Cerebellar cortex (tissue), 1 donor: ENCODE measurements at regions not wholly inside any gene's neighbourhood (a gene's known extent, or its start where the extent isn't known, plus 50 kb on each side); places are given as distances from the start of the nearest gene placed in this dataset.
"Not testable (repeated sequence)": the region's sequence is repeated elsewhere in the genome, so short reads cannot be mapped to it uniquely, and the experiment has no call there.

Experiments
- DNase-seq: peaks from one replicate; pipeline ENCODE4 v3.0.0-alpha.2; 2015; ENCODE audit warnings: low spot score

GRCh38 chrX:39476604-39477021 is 621.1 kb downstream of the BCOR start:
- no peak for DNase-seq

GRCh38 chrX:39477031-39477761 is 620.6 kb downstream of the BCOR start:
- DNase-seq, result no peak

- DNase-seq, result no peak
Observed at GRCh38 chrX:39477762-39478120, 620.0 kb downstream of the BCOR start.

GRCh38 chrX:39479856-39480255 is 617.9 kb downstream of the BCOR start:
- no peak for DNase-seq

- no peak for DNase-seq
Observed at GRCh38 chrX:39480963-39481362, 616.8 kb downstream of the BCOR start.

- DNase-seq, result no peak
Observed at GRCh38 chrX:39481621-39482020, 616.1 kb downstream of the BCOR start.

- peak; percentile 1 for DNase-seq
Observed at GRCh38 chrX:39484159-39485068, 613.3 kb downstream of the BCOR start.

- DNase-seq, result no peak
Observed at GRCh38 chrX:39487166-39487968, 610.4 kb downstream of the BCOR start.

GRCh38 chrX:39487969-39488330 is 609.8 kb downstream of the BCOR start:
- no peak for DNase-seq

GRCh38 chrX:39491548-39492297 is 606.0 kb downstream of the BCOR start:
- DNase-seq, result no peak

GRCh38 chrX:39492497-39493162 is 605.1 kb downstream of the BCOR start:
- peak; percentile 40 for DNase-seq

- DNase-seq, result no peak
Observed at GRCh38 chrX:39493168-39493567, 604.6 kb downstream of the BCOR start.

- not testable (repeated sequence) for DNase-seq
Observed at GRCh38 chrX:39497117-39497516, 600.6 kb downstream of the BCOR start.

GRCh38 chrX:39497702-39498265 is 600.0 kb downstream of the BCOR start:
- peak; percentile 16 for DNase-seq

GRCh38 chrX:39499996-39500395 is 597.8 kb downstream of the BCOR start:
- DNase-seq, result no peak

GRCh38 chrX:39501822-39502221 is 595.9 kb downstream of the BCOR start:
- no peak for DNase-seq

GRCh38 chrX:39502486-39502885 is 595.3 kb downstream of the BCOR start:
- DNase-seq, result no peak

- no peak for DNase-seq
Observed at GRCh38 chrX:39504227-39504626, 593.5 kb downstream of the BCOR start.

GRCh38 chrX:39504850-39505259 is 592.9 kb downstream of the BCOR start:
- DNase-seq, result no peak

GRCh38 chrX:39506131-39506530 is 591.6 kb downstream of the BCOR start:
- no peak for DNase-seq

GRCh38 chrX:39507034-39507433 is 590.7 kb downstream of the BCOR start:
- no peak for DNase-seq
